ENCODE measurements at regions not wholly inside any gene's neighbourhood (a gene's known extent, or its start where the extent isn't known, plus 50 kb on each side); places are given as distances from the start of the nearest gene placed in this dataset.

DNA sequence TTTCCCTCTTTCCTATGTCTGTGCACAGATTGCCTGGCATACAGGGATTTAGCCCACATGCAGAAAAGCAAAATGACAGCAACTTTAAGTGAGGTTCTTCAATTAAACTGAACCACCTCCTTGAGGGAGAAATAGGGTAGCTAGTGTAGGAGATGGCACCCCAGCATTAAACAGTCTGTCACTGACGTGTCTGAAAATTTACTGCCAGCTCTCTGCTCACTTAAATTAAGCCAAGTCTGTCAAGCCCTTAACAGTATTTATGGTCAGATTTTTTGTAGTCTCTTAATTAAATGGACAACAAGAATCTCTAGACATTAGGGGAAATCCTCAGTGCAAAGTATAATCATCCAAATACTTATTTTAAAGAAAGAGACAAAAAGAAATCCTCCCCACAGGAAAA, 696.5 kb upstream of the PTBP2 start:
- Histone ChIP-seq H3K27ac (ENCODE audit: low read depth, low read length) (no peak overlapping the region), H3K36me3 (ENCODE audit: insufficient read depth, low read length) (no peaks in the 10 kb centered on the region), H3K27me3 (ENCODE audit: insufficient read depth, low read length) (no peaks in the 10 kb centered on the region), H3K4me1 (ENCODE audit: insufficient read depth, low read length) (no peaks in the 10 kb centered on the region), H3K4me3 (ENCODE audit: insufficient read depth, low read length) (no peak overlapping the region), H2AFZ (ENCODE audit: low read length) (no peak overlapping the region), H3K9me3 (ENCODE audit: low read depth, low read length) (no peaks in the 10 kb centered on the region), H3K4me2 (ENCODE audit: insufficient read depth, low read length) (no peak overlapping the region), H3K79me2 (ENCODE audit: insufficient read depth, low read length) (no peaks in the 10 kb centered on the region), H4K20me1 (ENCODE audit: insufficient read depth, low read length) (no peaks in the 10 kb centered on the region)
- no peak for DNase-seq (ENCODE audit: insufficient read length, low spot score, missing footprints)
- TF ChIP-seq, protein P1, sequence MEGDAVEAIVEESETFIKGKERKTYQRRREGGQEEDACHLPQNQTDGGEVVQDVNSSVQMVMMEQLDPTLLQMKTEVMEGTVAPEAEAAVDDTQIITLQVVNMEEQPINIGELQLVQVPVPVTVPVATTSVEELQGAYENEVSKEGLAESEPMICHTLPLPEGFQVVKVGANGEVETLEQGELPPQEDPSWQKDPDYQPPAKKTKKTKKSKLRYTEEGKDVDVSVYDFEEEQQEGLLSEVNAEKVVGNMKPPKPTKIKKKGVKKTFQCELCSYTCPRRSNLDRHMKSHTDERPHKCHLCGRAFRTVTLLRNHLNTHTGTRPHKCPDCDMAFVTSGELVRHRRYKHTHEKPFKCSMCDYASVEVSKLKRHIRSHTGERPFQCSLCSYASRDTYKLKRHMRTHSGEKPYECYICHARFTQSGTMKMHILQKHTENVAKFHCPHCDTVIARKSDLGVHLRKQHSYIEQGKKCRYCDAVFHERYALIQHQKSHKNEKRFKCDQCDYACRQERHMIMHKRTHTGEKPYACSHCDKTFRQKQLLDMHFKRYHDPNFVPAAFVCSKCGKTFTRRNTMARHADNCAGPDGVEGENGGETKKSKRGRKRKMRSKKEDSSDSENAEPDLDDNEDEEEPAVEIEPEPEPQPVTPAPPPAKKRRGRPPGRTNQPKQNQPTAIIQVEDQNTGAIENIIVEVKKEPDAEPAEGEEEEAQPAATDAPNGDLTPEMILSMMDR (IDR thresholded peaks at IDR 0.05; ENCODE audit: extremely low read depth, low read depth, low read length): no peak

DNA sequence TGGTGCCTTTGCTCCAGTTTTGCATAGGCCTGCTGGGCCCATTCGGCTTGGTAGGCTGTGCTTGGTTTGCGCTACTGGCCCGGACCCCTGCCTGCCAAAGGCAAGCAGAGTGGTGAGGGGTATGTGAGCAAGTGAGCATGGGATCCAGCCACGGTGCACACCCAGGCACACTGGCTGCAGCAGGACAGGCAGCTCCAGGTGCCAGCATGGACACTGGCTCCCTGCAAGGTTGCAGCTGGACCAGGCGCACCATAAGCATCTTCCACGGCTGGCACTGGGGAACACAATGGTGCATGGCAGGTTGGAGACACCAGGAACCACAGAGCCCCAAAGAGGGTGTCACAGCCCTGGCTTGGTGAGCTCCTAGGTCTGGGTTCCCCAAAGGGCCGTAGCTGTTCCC, 693.5 kb upstream of the PTBP2 start:
- TF ChIP-seq, protein P1 (IDR thresholded peaks at IDR 0.05; ENCODE audit: extremely low read depth, low read depth, low read length): no peak
- DNase-seq (ENCODE audit: insufficient read length, low spot score, missing footprints): no peak
- Histone ChIP-seq H3K4me2 (ENCODE audit: insufficient read depth, low read length) (no peak overlapping the region), H2AFZ (ENCODE audit: low read length) (no peak overlapping the region), H3K27ac (ENCODE audit: low read depth, low read length) (no peak overlapping the region), H3K27me3 (ENCODE audit: insufficient read depth, low read length) (no peaks in the 10 kb centered on the region), H3K9me3 (ENCODE audit: low read depth, low read length) (no peaks in the 10 kb centered on the region), H4K20me1 (ENCODE audit: insufficient read depth, low read length) (no peaks in the 10 kb centered on the region), H3K79me2 (ENCODE audit: insufficient read depth, low read length) (no peaks in the 10 kb centered on the region), H3K4me1 (ENCODE audit: insufficient read depth, low read length) (no peaks in the 10 kb centered on the region), H3K4me3 (ENCODE audit: insufficient read depth, low read length) (no peak overlapping the region), H3K36me3 (ENCODE audit: insufficient read depth, low read length) (no peaks in the 10 kb centered on the region)

DNA sequence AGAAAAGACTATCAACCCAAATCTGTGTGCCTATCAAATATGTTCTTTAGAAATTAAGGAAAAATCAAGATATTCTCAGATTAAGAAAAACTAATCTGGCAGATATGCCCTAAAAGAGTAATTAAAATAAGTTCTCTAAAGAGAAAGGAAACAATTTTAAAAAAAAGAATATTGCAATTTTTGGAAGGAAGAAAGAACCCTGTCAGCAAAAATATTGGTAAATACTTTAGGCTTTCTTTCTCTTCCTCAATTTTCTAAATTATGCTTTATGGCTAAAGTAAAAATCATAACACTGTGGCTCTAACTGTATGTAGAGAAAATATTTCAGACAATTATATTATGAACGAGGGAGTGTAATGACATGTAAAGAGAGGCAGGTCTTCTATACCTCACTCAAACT, 691.3 kb upstream of the PTBP2 start:
- H3K4me3 ChIP-seq (ENCODE audit: insufficient read depth, low read length): no peak overlapping the region
- H3K9me3 ChIP-seq (ENCODE audit: low read depth, low read length): no peaks in the 10 kb centered on the region
- no peak overlapping the region for H2AFZ ChIP-seq (ENCODE audit: low read length)
- H3K4me2 ChIP-seq (ENCODE audit: insufficient read depth, low read length): no peak overlapping the region
- TF ChIP-seq, protein P1 (IDR thresholded peaks at IDR 0.05; ENCODE audit: extremely low read depth, low read depth, low read length): no peak
- no peaks in the 10 kb centered on the region for H3K36me3 ChIP-seq (ENCODE audit: insufficient read depth, low read length)
- no peaks in the 10 kb centered on the region for H3K27me3 ChIP-seq (ENCODE audit: insufficient read depth, low read length)
- no peaks in the 10 kb centered on the region for H3K4me1 ChIP-seq (ENCODE audit: insufficient read depth, low read length)
- no peak overlapping the region for H3K27ac ChIP-seq (ENCODE audit: low read depth, low read length)
- H4K20me1 ChIP-seq (ENCODE audit: insufficient read depth, low read length): no peaks in the 10 kb centered on the region
- DNase-seq (ENCODE audit: insufficient read length, low spot score, missing footprints): no peak
- H3K79me2 ChIP-seq (ENCODE audit: insufficient read depth, low read length): no peaks in the 10 kb centered on the region

DNA sequence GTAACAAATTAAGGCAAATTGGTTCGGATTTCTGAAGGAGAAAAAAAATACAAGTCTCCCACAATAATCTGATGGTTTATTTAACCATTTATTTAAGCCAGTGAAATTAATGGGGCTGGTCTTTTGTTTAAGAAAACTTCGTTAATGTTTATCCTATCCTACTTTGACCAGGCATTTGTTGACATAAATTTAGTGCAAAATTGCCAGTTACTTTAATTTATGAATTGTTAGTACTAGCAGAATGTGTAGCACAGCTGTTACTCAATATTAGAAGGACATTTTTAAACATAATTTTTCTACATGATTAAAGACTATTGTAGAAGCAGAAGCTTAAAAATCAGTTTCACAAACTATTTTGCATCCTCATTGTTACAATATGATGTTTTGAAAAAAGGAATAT, 687.6 kb upstream of the PTBP2 start:
- Histone ChIP-seq H4K20me1 (ENCODE audit: insufficient read depth, low read length) (no peaks in the 10 kb centered on the region), H3K27ac (ENCODE audit: low read depth, low read length) (no peak overlapping the region), H3K36me3 (ENCODE audit: insufficient read depth, low read length) (no peaks in the 10 kb centered on the region), H3K9me3 (ENCODE audit: low read depth, low read length) (no peaks in the 10 kb centered on the region), H3K27me3 (ENCODE audit: insufficient read depth, low read length) (no peaks in the 10 kb centered on the region), H3K4me1 (ENCODE audit: insufficient read depth, low read length) (no peaks in the 10 kb centered on the region), H2AFZ (ENCODE audit: low read length) (no peak overlapping the region), H3K4me2 (ENCODE audit: insufficient read depth, low read length) (no peak overlapping the region), H3K4me3 (ENCODE audit: insufficient read depth, low read length) (no peak overlapping the region), H3K79me2 (ENCODE audit: insufficient read depth, low read length) (no peaks in the 10 kb centered on the region)
- no peak for DNase-seq (ENCODE audit: insufficient read length, low spot score, missing footprints)
- TF ChIP-seq, protein P1 (IDR thresholded peaks at IDR 0.05; ENCODE audit: extremely low read depth, low read depth, low read length): no peak
